Erythroblast (primary cell): ENCODE measurements at regions not wholly inside any gene's neighbourhood (a gene's known extent, or its start where the extent isn't known, plus 50 kb on each side); places are given as distances from the start of the nearest gene placed in this dataset.

Source experiments
- DNase-seq, 2 experiments: peaks; one replicate each; lab custom pipeline; 2025; lab: John Stamatoyannopoulos, UW
- GATA1 ChIP-seq: IDR thresholded peaks from 2 replicates; pipeline ENCODE4 v1.6.1; 2011; ENCODE audit warnings: low read depth, mild to moderate bottlenecking, control low read depth, low read length, moderate library complexity
- POLR2A ChIP-seq: IDR thresholded peaks from 2 replicates; pipeline ENCODE4 v1.6.1; 2011; ENCODE audit warnings: mild to moderate bottlenecking, low read length

- no peak for TF ChIP-seq POLR2A
- TF ChIP-seq GATA1: no peak
- no peak for DNase-seq
Observed at GRCh38 chr18:56269958-56270357, 368.4 kb downstream of the TXNL1 start.

- TF ChIP-seq POLR2A: no peak
- no peak for DNase-seq
Observed at GRCh38 chr18:56268952-56269351, 369.4 kb downstream of the TXNL1 start.

GRCh38 chr18:56267334-56267733, 371.1 kb downstream of the TXNL1 start:
- TF ChIP-seq POLR2A (no peak), GATA1 (no peak)

DNA sequence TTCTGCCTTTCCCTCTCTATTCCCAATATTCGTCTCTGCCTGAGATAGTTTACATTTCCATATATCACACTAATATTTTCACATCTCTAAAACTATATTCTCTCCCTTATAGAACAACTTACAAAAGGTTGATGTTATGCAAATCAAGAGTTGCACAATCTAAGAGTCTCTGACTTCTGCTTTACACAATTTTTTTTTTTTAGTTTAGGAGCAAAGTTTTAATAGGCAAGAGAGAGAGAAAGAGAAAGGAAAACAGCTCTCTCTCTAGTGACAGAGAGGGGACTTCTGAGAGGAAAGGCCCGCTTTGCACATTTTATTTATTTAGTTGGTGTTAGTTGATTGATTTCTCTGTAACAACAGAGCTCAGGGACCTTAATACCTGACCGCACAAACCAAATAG, 380.2 kb downstream of the TXNL1 start:
- DNase-seq: no peak
- TF ChIP-seq POLR2A (no peak), GATA1 (no peak)

More at GRCh38 chr18:56267334-56267733, 371.1 kb downstream of the TXNL1 start:
- no peak for DNase-seq

GRCh38 chr18:56257205-56257604, 381.2 kb downstream of the TXNL1 start:
- no peak for DNase-seq

DNA sequence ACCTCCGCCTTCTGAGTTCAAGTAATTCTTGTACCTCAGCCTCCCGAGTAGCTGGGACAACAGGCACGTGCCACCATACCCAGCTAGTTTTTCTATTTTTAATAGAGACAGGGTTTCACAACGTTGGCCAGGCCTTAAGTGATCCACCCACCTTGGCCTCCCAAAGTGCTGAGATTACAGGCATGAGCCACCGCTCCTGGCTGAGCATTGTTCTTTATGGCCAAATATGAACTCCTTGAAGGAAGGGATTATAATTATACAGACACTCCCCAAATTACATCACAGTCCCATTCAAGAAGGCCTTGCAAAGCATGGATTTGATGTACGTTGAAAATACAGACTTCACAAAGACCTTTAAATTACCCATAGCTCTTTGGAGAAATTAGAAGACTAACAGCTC, 381.7 kb downstream of the TXNL1 start:
- no peak for DNase-seq
- TF ChIP-seq POLR2A (no peak), GATA1 (no peak)

More at GRCh38 chr18:56257205-56257604, 381.2 kb downstream of the TXNL1 start:
- no peak for TF ChIP-seq GATA1
- TF ChIP-seq POLR2A: no peak

GRCh38 chr18:56255381-56255780, 383.0 kb downstream of the TXNL1 start:
- no peak for TF ChIP-seq GATA1
- TF ChIP-seq POLR2A: no peak
- no peak for DNase-seq

DNA sequence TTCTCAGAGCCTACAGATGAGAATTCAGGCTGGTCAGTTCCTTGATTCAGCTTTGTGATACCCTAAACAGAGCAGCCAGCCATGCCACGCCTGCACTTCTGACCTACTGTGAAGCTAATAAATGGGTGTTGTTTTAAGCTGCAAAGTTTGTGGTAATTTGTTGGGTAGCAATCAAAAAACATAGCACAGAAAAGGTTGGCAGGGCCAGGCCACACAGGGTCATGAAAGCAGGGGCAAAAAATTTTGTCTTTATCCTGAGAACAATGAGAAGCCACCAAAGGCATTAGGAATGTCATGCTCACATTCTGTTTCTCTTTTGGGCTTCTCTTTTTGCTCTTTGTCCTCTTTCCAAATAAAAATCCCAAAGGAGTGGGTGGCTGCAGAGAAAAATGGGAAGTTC, 385.9 kb downstream of the TXNL1 start:
- DNase-seq: no peak
- no peak for TF ChIP-seq POLR2A
- no peak for TF ChIP-seq GATA1

GRCh38 chr18:56248610-56249235, 389.7 kb downstream of the TXNL1 start:
- TF ChIP-seq POLR2A (no peak), GATA1 (no peak)
- no peak for DNase-seq

DNA sequence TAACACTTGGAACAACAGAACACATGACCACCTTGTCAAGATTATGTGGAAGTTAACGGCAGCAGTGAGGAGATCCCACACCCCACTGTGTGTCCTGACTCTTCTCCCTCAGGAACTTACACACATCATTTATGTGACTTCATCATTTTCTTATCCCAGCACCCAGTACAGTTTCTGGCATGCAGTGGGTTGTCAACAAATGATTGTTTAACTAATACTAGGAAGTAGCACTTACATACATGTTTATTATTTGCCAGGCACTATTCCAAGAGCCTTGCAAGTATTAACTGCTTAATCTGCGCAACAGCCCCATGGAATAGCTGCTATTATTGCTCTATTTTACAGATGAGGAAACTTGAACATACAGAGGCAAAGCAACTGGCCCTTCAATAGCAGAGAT, 391.5 kb downstream of the TXNL1 start:
- no peak for DNase-seq
- TF ChIP-seq GATA1 (no peak), POLR2A (no peak)

GRCh38 chr18:56245866-56246580, 392.4 kb downstream of the TXNL1 start:
- no peak for TF ChIP-seq POLR2A
- no peak for TF ChIP-seq GATA1
- no peak for DNase-seq

- TF ChIP-seq POLR2A: no peak
- TF ChIP-seq GATA1: no peak
- no peak for DNase-seq
Observed at GRCh38 chr18:56240405-56240804, 398.0 kb downstream of the TXNL1 start.

- peak in 1 of 2 experiments; percentile 9 for DNase-seq
- no peak for TF ChIP-seq GATA1
Observed at GRCh38 chr18:56238576-56238975, 399.8 kb downstream of the TXNL1 start.

GRCh38 chr18:56235481-56236013, 402.8 kb downstream of the TXNL1 start:
- DNase-seq: no peak
- TF ChIP-seq GATA1 (no peak), POLR2A (no peak)
